HG02981 (cell line): ENCODE measurements at regions not wholly inside any gene's neighbourhood (a gene's known extent, or its start where the extent isn't known, plus 50 kb on each side); places are given as distances from the start of the nearest gene placed in this dataset.

Experiments
- ATAC-seq: cut with Tn5 transposase; IDR thresholded peaks from one replicate; pipeline ENCODE4 v1.9.1; 2021; ENCODE audit warnings: mild to moderate bottlenecking, moderate library complexity; ENCODE audit not compliant: unreplicated experiment

GRCh38 chr9:129506892-129507291 lies 114.0 kb downstream of the C9orf50 start:
- ATAC-seq = no peak

GRCh38 chr9:129506041-129506440 lies 114.9 kb downstream of the C9orf50 start:
- ATAC-seq = no peak

- no peak for ATAC-seq
Measured at GRCh38 chr9:129505270-129505902, 115.5 kb downstream of the C9orf50 start.

- ATAC-seq = no peak
Measured at GRCh38 chr9:129504404-129504803, 116.5 kb downstream of the C9orf50 start.

- no peak for ATAC-seq
Measured at GRCh38 chr9:129501771-129502319, 119.1 kb downstream of the C9orf50 start.

GRCh38 chr9:129500863-129501770 lies 119.8 kb downstream of the C9orf50 start:
- no peak for ATAC-seq

GRCh38 chr9:129500161-129500862 lies 120.6 kb downstream of the C9orf50 start:
- no peak for ATAC-seq

- ATAC-seq = no peak
Measured at GRCh38 chr9:129498451-129499384, 122.2 kb downstream of the C9orf50 start.

GRCh38 chr9:129497813-129498450 lies 123.0 kb downstream of the C9orf50 start:
- no peak for ATAC-seq

GRCh38 chr9:129497005-129497812 lies 123.7 kb downstream of the C9orf50 start:
- ATAC-seq = no peak

- no peak for ATAC-seq
Measured at GRCh38 chr9:129496473-129497004, 124.4 kb downstream of the C9orf50 start.

- no peak for ATAC-seq
Measured at GRCh38 chr9:129495620-129496472, 125.1 kb downstream of the C9orf50 start.

GRCh38 chr9:129494113-129494789 lies 126.7 kb downstream of the C9orf50 start:
- ATAC-seq = no peak

- no peak for ATAC-seq
Measured at GRCh38 chr9:129493706-129494047, 127.2 kb downstream of the C9orf50 start.

- ATAC-seq = no peak
Measured at GRCh38 chr9:129493002-129493705, 127.7 kb downstream of the C9orf50 start.

GRCh38 chr9:129491487-129491855 lies 129.4 kb downstream of the C9orf50 start:
- ATAC-seq = no peak
